ENCODE measurements at regions not wholly inside any gene's neighbourhood (a gene's known extent, or its start where the extent isn't known, plus 50 kb on each side); places are given as distances from the start of the nearest gene placed in this dataset.

- peaks cover 0 to 3% (median 0%) of the 10 kb centered on the region in 4 donors for H3K9me3 ChIP-seq
- no peak for TF ChIP-seq CTCF (IDR thresholded peaks at IDR 0.05)
- no peak for TF ChIP-seq POLR2A (IDR thresholded peaks at IDR 0.05)
- no peak for TF ChIP-seq EP300 (IDR thresholded peaks at IDR 0.05)
- no peak for TF ChIP-seq POLR2AphosphoS5 (IDR thresholded peaks at IDR 0.05)
Measured at GRCh38 chr13:44096901-44097300, 217.2 kb downstream of the LACC1 start.

GRCh38 chr13:44098559-44098958 lies 218.9 kb downstream of the LACC1 start:
- TF ChIP-seq EP300 (IDR thresholded peaks at IDR 0.05) = no peak
- TF ChIP-seq POLR2AphosphoS5 (IDR thresholded peaks at IDR 0.05) = no peak
- no peak for TF ChIP-seq POLR2A (IDR thresholded peaks at IDR 0.05)
- no peak for TF ChIP-seq CTCF (IDR thresholded peaks at IDR 0.05)
- no peak for DNase-seq
- Histone ChIP-seq H3K27me3 (no peaks in the 10 kb centered on the region), H3K4me3 (no peak overlapping the region), H3K4me1 (peaks cover 0 to 6% (median 4%) of the 10 kb centered on the region in 4 donors), H3K27ac (no peak overlapping the region), H3K9me3 (peaks cover 0 to 6% (median 0%) of the 10 kb centered on the region in 4 donors), H3K36me3 (no peaks in the 10 kb centered on the region)
- intact Hi-C loops (cut with DNase I) = no loop called here
- WGBS, 2 donors = 89 to 94% methylated on average over 2 of the region's 2 CpGs

More at GRCh38 chr13:44096901-44097300, 217.2 kb downstream of the LACC1 start:
- no peak overlapping the region for H3K27ac ChIP-seq
- no peak for DNase-seq
- H3K4me1 ChIP-seq = peaks cover 0 to 6% (median 5%) of the 10 kb centered on the region in 4 donors
- no peaks in the 10 kb centered on the region for H3K36me3 ChIP-seq
- H3K4me3 ChIP-seq = no peak overlapping the region
- H3K27me3 ChIP-seq = no peaks in the 10 kb centered on the region
- intact Hi-C loops (cut with DNase I) = no loop called here

GRCh38 chr13:44101347-44102083 lies 221.8 kb downstream of the LACC1 start:
- Histone ChIP-seq H3K27me3 (no peaks in the 10 kb centered on the region), H3K9me3 (peaks cover 0 to 6% (median 0%) of the 10 kb centered on the region in 4 donors), H3K27ac (no peak overlapping the region), H3K36me3 (no peaks in the 10 kb centered on the region), H3K4me3 (no peak overlapping the region), H3K4me1 (peaks cover 0 to 8% (median 3%) of the 10 kb centered on the region in 4 donors)
- WGBS, 2 donors = 50 to 66% methylated on average over 2 of the region's 2 CpGs
- TF ChIP-seq CTCF (IDR thresholded peaks at IDR 0.05) (no peak), POLR2AphosphoS5 (IDR thresholded peaks at IDR 0.05) (no peak), POLR2A (IDR thresholded peaks at IDR 0.05) (no peak), EP300 (IDR thresholded peaks at IDR 0.05) (no peak)
- intact Hi-C loops (cut with DNase I) = no loop called here
- DNase-seq = no peak

GRCh38 chr13:44103429-44104196 lies 223.9 kb downstream of the LACC1 start:
- Histone ChIP-seq H3K4me1 (peaks cover 0 to 11% (median 4%) of the 10 kb centered on the region in 4 donors), H3K36me3 (no peaks in the 10 kb centered on the region), H3K27ac (no peak overlapping the region), H3K4me3 (no peak overlapping the region), H3K27me3 (no peaks in the 10 kb centered on the region), H3K9me3 (peaks cover 0 to 6% (median 0%) of the 10 kb centered on the region in 4 donors)
- no peak for DNase-seq
- intact Hi-C loops (cut with DNase I) = no loop called here
- TF ChIP-seq POLR2AphosphoS5 (IDR thresholded peaks at IDR 0.05) = no peak
- no peak for TF ChIP-seq CTCF (IDR thresholded peaks at IDR 0.05)
- no peak for TF ChIP-seq EP300 (IDR thresholded peaks at IDR 0.05)
- no peak for TF ChIP-seq POLR2A (IDR thresholded peaks at IDR 0.05)
- WGBS, 2 donors = 21 to 68% methylated on average over 10 of the region's 10 CpGs

Measured in sigmoid colon (tissue), 6 donors.